ENCODE measurements at regions not wholly inside any gene's neighbourhood (a gene's known extent, or its start where the extent isn't known, plus 50 kb on each side); places are given as distances from the start of the nearest gene placed in this dataset.

- no peak for ATAC-seq (ENCODE audit: low read depth)
- Histone ChIP-seq H3K27ac (ENCODE audit: insufficient read depth, low read length) (no peak overlapping the region), H3K9ac (ENCODE audit: low read depth, low read length) (no peak overlapping the region), H3K27me3 (ENCODE audit: control insufficient read depth, insufficient read depth, low read length) (no peaks in the 10 kb centered on the region), H4K20me1 (ENCODE audit: insufficient read depth, low read length) (no peaks in the 10 kb centered on the region), H2BK20ac (ENCODE audit: low read depth, low read length) (no peak overlapping the region), H3K56ac (ENCODE audit: extremely low read depth, insufficient read depth, low read length) (no peak overlapping the region), H4K8ac (ENCODE audit: low read depth in 2 of 2, low read length in 2 of 2) (peak overlapping the region in 1 of 2 experiments; percentile 3; a peak in 1 of 4 replicates), H2BK120ac (ENCODE audit: low read depth, low read length) (no peak overlapping the region), H3K36me3 (ENCODE audit: control insufficient read depth, insufficient read depth, low read length) (no peaks in the 10 kb centered on the region), H3K4me2 (ENCODE audit: low read depth, low read length) (no peak overlapping the region), H2AFZ (replicated peaks; ENCODE audit: low read length, poor library complexity) (peak overlapping the region; percentile 65), H3K4me1 (ENCODE audit: control insufficient read depth, insufficient read depth, low read length) (no peaks in the 10 kb centered on the region), H3K23ac (ENCODE audit: low read depth, low read length) (no peak overlapping the region), H3K18ac (ENCODE audit: low read depth, low read length) (no peak overlapping the region), H4K5ac (ENCODE audit: low read depth, low read length) (no peak overlapping the region), H3K4ac (ENCODE audit: low read depth, low read length) (no peak overlapping the region), H3K9me3 (ENCODE audit: control insufficient read depth, insufficient read depth, low read length) (no peaks in the 10 kb centered on the region), H3K79me1 (ENCODE audit: low read depth in 1 of 2, low read length in 2 of 2) (no peaks in the 10 kb centered on the region), H3K14ac (replicated peaks; ENCODE audit: low read depth, low read length) (no peak overlapping the region), H4K91ac (ENCODE audit: insufficient read depth, low read depth, low read length) (no peak overlapping the region), H2AK9ac (replicated peaks; ENCODE audit: low read depth, low read length, poor library complexity) (peak overlapping the region; percentile 37), H2BK5ac (ENCODE audit: low read depth, low read length, poor library complexity, severe bottlenecking) (no peak overlapping the region), H3K4me3 (ENCODE audit: insufficient read depth, low read depth, low read length) (no peak overlapping the region), H2BK15ac (ENCODE audit: low read depth, low read length) (no peak overlapping the region), H2AK5ac (ENCODE audit: low read depth, low read length) (no peak overlapping the region), H3K9me1 (ENCODE audit: insufficient read depth, low read length) (no peaks in the 10 kb centered on the region)
- intact Hi-C loops (cut with micrococcal nuclease) (loop anchor here (1.0 to 5.0 kb wide), 4 partner anchors 232 to 968 kb away; no protein-coding TSS in a partner anchor), dilution Hi-C loops (cut with HindIII; ENCODE audit: low sequenced_read_pairs, unreplicated experiment) (loop anchor here (10.0 kb wide), 1 partner anchor 340 kb away; no protein-coding TSS in a partner anchor), in situ Hi-C loops (cut with MboI; ENCODE audit: low sequenced_read_pairs) (no loop called here)
- no TSS peak for BruUV-seq (replicated peaks)
- ChIA-PET POLR2A (ENCODE audit: unreplicated experiment) (no interaction called here), CTCF (interaction anchor here (0.6 to 1.3 kb wide), 3 partner anchors 185 to 658 kb away, joined by 3 to 6 read pairs (median 4); no protein-coding TSS in a partner anchor)
- no peak for TF ChIP-seq FOS (IDR thresholded peaks at IDR 0.05; ENCODE audit: low read depth, low read length)
- TF ChIP-seq NFE2L2 (IDR thresholded peaks at IDR 0.05; ENCODE audit: low read depth, low read length) = no peak
- TF ChIP-seq RAD21 (IDR thresholded peaks at IDR 0.05; ENCODE audit: low read length) = no peak
- TF ChIP-seq MAZ (IDR thresholded peaks at IDR 0.05; ENCODE audit: borderline replicate concordance, low read depth, low read length) = no peak
- no peak for TF ChIP-seq ELK1 (IDR thresholded peaks at IDR 0.05; ENCODE audit: borderline replicate concordance, low read depth, low read length)
- no peak for TF ChIP-seq CEBPB (IDR thresholded peaks at IDR 0.05; ENCODE audit: low read depth, low read length)
- no peak for TF ChIP-seq RCOR1 (IDR thresholded peaks at IDR 0.05; ENCODE audit: insufficient replicate concordance, low read length)
- no peak for TF ChIP-seq MXI1 (IDR thresholded peaks at IDR 0.05; ENCODE audit: borderline replicate concordance, low read depth, low read length)
- WGBS, 2 experiments (ENCODE audit: extremely low coverage in 2 of 2, insufficient read length in 1 of 2) = no CpG with 5 or more reads among the region's 7 CpGs
- no peak for DNase-seq
Measured at GRCh38 chr20:22684763-22685443, 100.5 kb upstream of the FOXA2 start.
